DND-41 (cell line): ENCODE measurements at regions not wholly inside any gene's neighbourhood (a gene's known extent, or its start where the extent isn't known, plus 50 kb on each side); places are given as distances from the start of the nearest gene placed in this dataset.

Experiments
- EZH2 ChIP-seq: IDR thresholded peaks from 3 replicates; pipeline ENCODE4 v1.6.1; 2012; ENCODE audit warnings: borderline replicate concordance, low read depth, mild to moderate bottlenecking, moderate library complexity, low read length, inconsistent platforms; ENCODE audit not compliant: severe bottlenecking
- TF ChIP-seq, protein P1 (sequence below): IDR thresholded peaks from 2 replicates; pipeline ENCODE4 v1.5.1; 2012; ENCODE audit warnings: borderline replicate concordance, low read length, moderate library complexity, mild to moderate bottlenecking; ENCODE audit not compliant: poor library complexity, severe bottlenecking; ENCODE audit errors: extremely low read depth

DNA sequence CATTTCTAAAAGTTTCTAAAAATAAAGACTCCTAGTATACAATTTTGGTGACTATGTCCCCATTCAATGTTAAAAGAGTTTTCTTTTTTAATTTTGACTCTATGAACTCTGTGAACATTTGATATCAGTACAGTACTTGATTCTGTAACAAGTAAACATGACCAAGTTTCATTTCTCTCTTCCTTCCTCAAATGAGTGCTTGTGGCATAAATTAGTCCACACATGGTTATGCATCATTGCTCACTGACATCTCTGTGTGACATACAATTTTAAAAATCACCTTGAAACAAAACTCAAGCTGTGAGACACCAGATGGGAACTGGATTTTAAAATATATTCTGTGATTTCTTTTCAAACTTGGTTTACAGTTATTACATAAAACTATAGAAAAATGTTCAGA, 253.9 kb upstream of the MDGA2 start:
- no peak for TF ChIP-seq EZH2
- TF ChIP-seq, protein P1, sequence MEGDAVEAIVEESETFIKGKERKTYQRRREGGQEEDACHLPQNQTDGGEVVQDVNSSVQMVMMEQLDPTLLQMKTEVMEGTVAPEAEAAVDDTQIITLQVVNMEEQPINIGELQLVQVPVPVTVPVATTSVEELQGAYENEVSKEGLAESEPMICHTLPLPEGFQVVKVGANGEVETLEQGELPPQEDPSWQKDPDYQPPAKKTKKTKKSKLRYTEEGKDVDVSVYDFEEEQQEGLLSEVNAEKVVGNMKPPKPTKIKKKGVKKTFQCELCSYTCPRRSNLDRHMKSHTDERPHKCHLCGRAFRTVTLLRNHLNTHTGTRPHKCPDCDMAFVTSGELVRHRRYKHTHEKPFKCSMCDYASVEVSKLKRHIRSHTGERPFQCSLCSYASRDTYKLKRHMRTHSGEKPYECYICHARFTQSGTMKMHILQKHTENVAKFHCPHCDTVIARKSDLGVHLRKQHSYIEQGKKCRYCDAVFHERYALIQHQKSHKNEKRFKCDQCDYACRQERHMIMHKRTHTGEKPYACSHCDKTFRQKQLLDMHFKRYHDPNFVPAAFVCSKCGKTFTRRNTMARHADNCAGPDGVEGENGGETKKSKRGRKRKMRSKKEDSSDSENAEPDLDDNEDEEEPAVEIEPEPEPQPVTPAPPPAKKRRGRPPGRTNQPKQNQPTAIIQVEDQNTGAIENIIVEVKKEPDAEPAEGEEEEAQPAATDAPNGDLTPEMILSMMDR = no peak
